IMR-90 (cell line): ENCODE measurements at regions not wholly inside any gene's neighbourhood (a gene's known extent, or its start where the extent isn't known, plus 50 kb on each side); places are given as distances from the start of the nearest gene placed in this dataset.

ENCODE experiments used
- ATAC-seq: fragments of 200-7000 bp; cut with Tn5 transposase; 2 replicates; pipeline ENCODE4 v1.9.1; 2020; ENCODE audit warnings: low read depth, mild to moderate bottlenecking, moderate library complexity
- BruUV-seq: library from RNA; stranded (reverse); fragments of 400-500 nt; replicated peaks from 2 replicates; lab custom pipeline; 2021; lab: Mats Ljungman, UMichigan
- CTCF ChIA-PET: fragments of 300-600 bp; formaldehyde crosslinking; extraction: SDS; loops from one replicate; lab custom pipeline; 2021; ENCODE audit warnings: antibody characterized with exemption; lab: Yijun Ruan, JAX
- POLR2A ChIA-PET: fragments of 300-600 bp; sonication (Branson Sonifier 250); formaldehyde crosslinking; loops from one replicate; lab custom pipeline; 2022; ENCODE audit warnings: antibody characterized with exemption; ENCODE audit not compliant: unreplicated experiment; lab: Charles Lee
- DNase-seq: peaks from one replicate; pipeline ENCODE4 v3.0.0; 2013
- H2AFZ ChIP-seq: replicated peaks from 2 replicates; pipeline ENCODE3; 2013; ENCODE audit warnings: low read length, mild to moderate bottlenecking; ENCODE audit not compliant: poor library complexity
- H2AK5ac ChIP-seq: 2 replicates; pipeline ENCODE4 v1.6.1; 2013; ENCODE audit warnings: low read depth, low read length, inconsistent platforms
- H2AK9ac ChIP-seq: replicated peaks from 2 replicates; pipeline ENCODE3; 2013; ENCODE audit warnings: mild to moderate bottlenecking, low read depth, low read length, moderate library complexity; ENCODE audit not compliant: poor library complexity
- H2BK120ac ChIP-seq: 2 replicates; pipeline ENCODE4 v1.6.1; 2013; ENCODE audit warnings: low read depth, low read length, inconsistent platforms
- H2BK15ac ChIP-seq: 3 replicates; pipeline ENCODE4 v1.6.1; 2013; ENCODE audit warnings: low read depth, low read length, inconsistent platforms
- H2BK20ac ChIP-seq: 2 replicates; pipeline ENCODE4 v1.6.1; 2013; ENCODE audit warnings: low read depth, mild to moderate bottlenecking, inconsistent platforms, low read length, moderate library complexity
- H2BK5ac ChIP-seq: 2 replicates; pipeline ENCODE4 v1.6.1; 2013; ENCODE audit warnings: mild to moderate bottlenecking, low read depth, low read length, inconsistent platforms; ENCODE audit not compliant: poor library complexity, severe bottlenecking
- H3K14ac ChIP-seq: replicated peaks from 2 replicates; pipeline ENCODE4 v1.6.1; 2013; ENCODE audit warnings: low read depth, low read length, inconsistent platforms
- H3K18ac ChIP-seq: 2 replicates; pipeline ENCODE4 v1.6.1; 2013; ENCODE audit warnings: low read depth, low read length, control low read depth
- H3K23ac ChIP-seq: 2 replicates; pipeline ENCODE4 v1.6.1; 2013; ENCODE audit warnings: low read depth, low read length, inconsistent platforms
- H3K27ac ChIP-seq: 2 replicates; pipeline ENCODE4 v1.5.1; 2013; ENCODE audit warnings: mild to moderate bottlenecking, control low read depth, low read length; ENCODE audit not compliant: insufficient read depth
- H3K27me3 ChIP-seq: 2 replicates; pipeline ENCODE4 v1.6.1; 2013; ENCODE audit warnings: low read length; ENCODE audit not compliant: control insufficient read depth, insufficient read depth
- H3K36me3 ChIP-seq: 2 replicates; pipeline ENCODE4 v1.6.1; 2013; ENCODE audit warnings: low read length, mixed read lengths; ENCODE audit not compliant: control insufficient read depth, insufficient read depth
- H3K4ac ChIP-seq: 2 replicates; pipeline ENCODE4 v1.6.1; 2013; ENCODE audit warnings: low read depth, low read length, inconsistent platforms
- H3K4me1 ChIP-seq: 2 replicates; pipeline ENCODE4 v1.6.1; 2013; ENCODE audit warnings: low read length, mixed read lengths; ENCODE audit not compliant: control insufficient read depth, insufficient read depth
- H3K4me2 ChIP-seq: 2 replicates; pipeline ENCODE4 v1.6.1; 2013; ENCODE audit warnings: low read depth, mild to moderate bottlenecking, control low read depth, low read length, moderate library complexity
- H3K4me3 ChIP-seq: 2 replicates; pipeline ENCODE4 v1.5.1; 2013; ENCODE audit warnings: low read depth, mild to moderate bottlenecking, control low read depth, low read length, moderate library complexity; ENCODE audit not compliant: insufficient read depth
- H3K56ac ChIP-seq: 2 replicates; pipeline ENCODE4 v1.6.1; 2013; ENCODE audit warnings: low read length, inconsistent platforms; ENCODE audit not compliant: insufficient read depth; ENCODE audit errors: extremely low read depth
- H3K79me1 ChIP-seq, 2 experiments: 2 replicates each; pipeline ENCODE4 v1.6.1; 2013; ENCODE audit warnings: low read length in 2 of 2, inconsistent platforms in 1 of 2, low read depth in 1 of 2
- H3K9ac ChIP-seq: 2 replicates; pipeline ENCODE4 v1.6.1; 2013; ENCODE audit warnings: low read depth, low read length, control low read depth
- H3K9me1 ChIP-seq: 2 replicates; pipeline ENCODE4 v1.6.1; 2013; ENCODE audit warnings: low read length, inconsistent platforms; ENCODE audit not compliant: insufficient read depth
- H3K9me3 ChIP-seq: 2 replicates; pipeline ENCODE4 v1.6.1; 2013; ENCODE audit warnings: low read length; ENCODE audit not compliant: control insufficient read depth, insufficient read depth
- H4K20me1 ChIP-seq: 2 replicates; pipeline ENCODE4 v1.6.1; 2013; ENCODE audit warnings: low read length, inconsistent platforms; ENCODE audit not compliant: insufficient read depth
- H4K5ac ChIP-seq: 2 replicates; pipeline ENCODE4 v1.6.1; 2013; ENCODE audit warnings: mild to moderate bottlenecking, low read depth, low read length, control low read depth
- H4K8ac ChIP-seq, 2 experiments: 2 replicates each; pipeline ENCODE4 v1.6.1; 2013; ENCODE audit warnings: low read depth in 2 of 2, low read length in 2 of 2, control low read depth in 1 of 2, inconsistent platforms in 1 of 2
- H4K91ac ChIP-seq: 2 replicates; pipeline ENCODE4 v1.6.1; 2013; ENCODE audit warnings: low read depth, low read length, inconsistent platforms; ENCODE audit not compliant: insufficient read depth
- BHLHE40 ChIP-seq: fragments of 150-350 bp; IDR thresholded peaks from 2 replicates; pipeline ENCODE4 v1.6.1; 2016; ENCODE audit warnings: mild to moderate bottlenecking, low read depth, low read length
- CHD1 ChIP-seq: IDR thresholded peaks from 2 replicates; pipeline ENCODE4 v1.6.1; 2012; ENCODE audit warnings: low read depth, low read length, improper control_type of control experiment
- ELK1 ChIP-seq: fragments of 150-350 bp; IDR thresholded peaks from 2 replicates; pipeline ENCODE4 v1.6.1; 2016; ENCODE audit warnings: low read depth, mild to moderate bottlenecking, low read length, moderate library complexity, borderline replicate concordance
- MAFK ChIP-seq: IDR thresholded peaks from 2 replicates; pipeline ENCODE4 v1.6.1; 2012; ENCODE audit warnings: low read depth, low read length, improper control_type of control experiment
- MAZ ChIP-seq: IDR thresholded peaks from 2 replicates; pipeline ENCODE4 v1.6.1; 2012; ENCODE audit warnings: low read depth, mild to moderate bottlenecking, low read length, improper control_type of control experiment, moderate library complexity, borderline replicate concordance
- MXI1 ChIP-seq: IDR thresholded peaks from 2 replicates; pipeline ENCODE4 v1.6.1; 2012; ENCODE audit warnings: low read depth, mild to moderate bottlenecking, low read length, moderate library complexity, borderline replicate concordance
- RAD21 ChIP-seq: IDR thresholded peaks from 2 replicates; pipeline ENCODE4 v1.6.1; 2012; ENCODE audit warnings: low read length, improper control_type of control experiment
- RCOR1 ChIP-seq: IDR thresholded peaks from 2 replicates; pipeline ENCODE4 v1.6.1; 2012; ENCODE audit warnings: mild to moderate bottlenecking, low read length, improper control_type of control experiment; ENCODE audit not compliant: insufficient replicate concordance
- RFX5 ChIP-seq: IDR thresholded peaks from 2 replicates; pipeline ENCODE4 v1.8.0; 2012; ENCODE audit warnings: low read depth, mild to moderate bottlenecking, low read length, moderate library complexity
- USF2 ChIP-seq: fragments of 150-350 bp; IDR thresholded peaks from 2 replicates; pipeline ENCODE4 v1.6.1; 2017; ENCODE audit warnings: mild to moderate bottlenecking, antibody characterized with exemption, low read length, low read depth
- WGBS, 2 experiments: methylation state at CpG; one replicate each; pipeline versions ENCODE4 v1.1.5 to v1.1.7; 2013; ENCODE audit warnings: missing lambda C conversion rate in 2 of 2; ENCODE audit not compliant: insufficient read length in 1 of 2; ENCODE audit errors: extremely low coverage in 2 of 2; 5-methylcytosine and 5-hydroxymethylcytosine counted together
- dilution Hi-C: fragments of 300-500 bp; cut with HindIII; formaldehyde crosslinking; loops from one replicate; pipeline ENCODE4 v1.14.3; 2018; ENCODE audit warnings: low sequenced_read_pairs; ENCODE audit not compliant: unreplicated experiment
- in situ Hi-C: fragments of 300-500 bp; cut with MboI; formaldehyde crosslinking; loops from 3 replicates; pipeline ENCODE4 v1.14.3; 2019; ENCODE audit warnings: low sequenced_read_pairs, inconsistent platforms, mixed read lengths
- intact Hi-C: fragments of 100-400 bp; cut with micrococcal nuclease; formaldehyde crosslinking; loops from 2 replicates; pipeline ENCODE4 v1.10.0; 2022

GRCh38 chr4:58063404-58064160, 953.4 kb upstream of the IGFBP7 start:
- POLR2A ChIA-PET, result no interaction called here
- Histone ChIP-seq H3K36me3 (no peaks in the 10 kb centered on the region), H3K4me1 (no peaks in the 10 kb centered on the region), H3K14ac (no peak overlapping the region), H4K91ac (no peak overlapping the region), H2AK5ac (no peak overlapping the region), H3K18ac (no peak overlapping the region), H3K4me2 (no peak overlapping the region), H4K8ac (no peak overlapping the region), H3K9ac (no peak overlapping the region), H3K27me3 (no peaks in the 10 kb centered on the region), H2BK120ac (no peak overlapping the region), H2AFZ (no peak overlapping the region), H4K20me1 (no peaks in the 10 kb centered on the region), H2BK5ac (no peak overlapping the region), H2BK15ac (no peak overlapping the region), H3K4ac (no peak overlapping the region), H2AK9ac (no peak overlapping the region), H4K5ac (no peak overlapping the region), H2BK20ac (no peak overlapping the region), H3K27ac (no peak overlapping the region), H3K56ac (no peak overlapping the region), H3K4me3 (no peak overlapping the region), H3K23ac (no peak overlapping the region), H3K9me1 (no peaks in the 10 kb centered on the region), H3K9me3 (peaks cover 7% of the 10 kb centered on the region), H3K79me1 (no peaks in the 10 kb centered on the region)
- intact Hi-C loops, result no loop called here
- dilution Hi-C loops, result no loop called here
- no peak for DNase-seq
- no peak for ATAC-seq
- in situ Hi-C loops, result no loop called here
- no CpG with 5 or more reads among the region's 6 CpGs for WGBS, 2 experiments
- CTCF ChIA-PET, result no interaction called here
- BruUV-seq, result no TSS peak
- TF ChIP-seq RFX5 (no peak), MAZ (no peak), RAD21 (no peak), RCOR1 (no peak), ELK1 (no peak), MXI1 (no peak), BHLHE40 (no peak), MAFK (no peak), USF2 (no peak), CHD1 (no peak)
